Neural cell (in vitro differentiated cells): ENCODE measurements at regions not wholly inside any gene's neighbourhood (a gene's known extent, or its start where the extent isn't known, plus 50 kb on each side); places are given as distances from the start of the nearest gene placed in this dataset.

ENCODE experiments used
- H2AFZ ChIP-seq: fragments of 200-600, 300-800 bp; sonication (generic), shearing (Covaris generic); 2 replicates; pipeline ENCODE4 v1.6.0; 2014; ENCODE audit warnings: low read depth, mild to moderate bottlenecking, antibody characterized with exemption, low read length, moderate library complexity
- H3F3A ChIP-seq: fragments of 200-600 bp; shearing (Covaris generic); 2 replicates; pipeline ENCODE4 v1.6.1; 2016; ENCODE audit warnings: mild to moderate bottlenecking, moderate library complexity, mixed read lengths, antibody characterized with exemption, low read length; ENCODE audit not compliant: insufficient read depth, poor library complexity, severe bottlenecking
- H3K27ac ChIP-seq: fragments of 200-600, 300-800 bp; sonication (generic), shearing (Covaris generic); 2 replicates; pipeline ENCODE4 v1.5.1; 2014; ENCODE audit warnings: mild to moderate bottlenecking, low read length, moderate library complexity
- H3K27me3 ChIP-seq: fragments of 300-800, 200-600 bp; sonication (generic), shearing (Covaris generic); 2 replicates; pipeline ENCODE4 v1.6.0; 2014; ENCODE audit warnings: mild to moderate bottlenecking, low read depth, low read length, moderate library complexity; ENCODE audit not compliant: insufficient read depth
- H3K36me3 ChIP-seq: fragments of 300-800, 200-600 bp; sonication (generic), shearing (Covaris generic); 2 replicates; pipeline ENCODE4 v1.5.1; 2014; ENCODE audit warnings: mild to moderate bottlenecking, antibody characterized with exemption, low read length, moderate library complexity; ENCODE audit not compliant: insufficient read depth
- H3K4me2 ChIP-seq: fragments of 300-800, 200-600 bp; sonication (generic), shearing (Covaris generic); 2 replicates; pipeline ENCODE4 v1.6.0; 2014; ENCODE audit warnings: mild to moderate bottlenecking, low read length
- H3K4me3 ChIP-seq: fragments of 300-800, 200-600 bp; sonication (generic), shearing (Covaris generic); 2 replicates; pipeline ENCODE4 v1.5.1; 2014; ENCODE audit warnings: mild to moderate bottlenecking, low read length, moderate library complexity
- H3K79me2 ChIP-seq: fragments of 200-600 bp; shearing (Covaris generic); replicated peaks from 2 replicates; pipeline ENCODE4 v1.6.0; 2014; ENCODE audit warnings: mild to moderate bottlenecking, low read length, moderate library complexity; ENCODE audit not compliant: insufficient read depth
- H3K9ac ChIP-seq: fragments of 300-800, 200-600 bp; sonication (generic), shearing (Covaris generic); 2 replicates; pipeline ENCODE4 v1.6.1; 2016; ENCODE audit warnings: mild to moderate bottlenecking, low read length, mixed read lengths
- H3K9me2 ChIP-seq: fragments of 200-600 bp; shearing (Covaris generic); 2 replicates; pipeline ENCODE4 v1.6.1; 2016; ENCODE audit warnings: mild to moderate bottlenecking, low read length, mixed read lengths; ENCODE audit not compliant: insufficient read depth
- H3K9me3 ChIP-seq: fragments of 200-600, 300-800 bp; sonication (generic), shearing (Covaris generic); 2 replicates; pipeline ENCODE4 v1.6.1; 2016; ENCODE audit warnings: mild to moderate bottlenecking, mixed run types, low read length, moderate library complexity, mixed read lengths
- H4K20me1 ChIP-seq: fragments of 200-600 bp; shearing (Covaris generic); 2 replicates; pipeline ENCODE4 v1.6.1; 2016; ENCODE audit warnings: mild to moderate bottlenecking, mixed run types; ENCODE audit not compliant: insufficient read depth
- EP300 ChIP-seq: fragments of 450-650 bp; conservative IDR thresholded peaks from 2 replicates; pipeline ENCODE4 v1.6.1; 2014; ENCODE audit warnings: antibody characterized with exemption, mild to moderate bottlenecking, moderate library complexity; ENCODE audit not compliant: poor library complexity, severe bottlenecking
- EZH2 ChIP-seq: fragments of 200-600, 300-800 bp; shearing (Covaris generic), sonication (generic); IDR thresholded peaks from 2 replicates; pipeline ENCODE4 v1.6.1; 2014; ENCODE audit warnings: antibody characterized with exemption, low read length, borderline replicate concordance, mild to moderate bottlenecking; ENCODE audit not compliant: insufficient read depth, poor library complexity, severe bottlenecking
- MXI1 ChIP-seq: fragments of 450-650 bp; conservative IDR thresholded peaks from 2 replicates; pipeline ENCODE4 v1.6.1; 2014; ENCODE audit warnings: antibody characterized with exemption, mild to moderate bottlenecking; ENCODE audit not compliant: poor library complexity, severe bottlenecking
- POLR2AphosphoS5 ChIP-seq: IDR thresholded peaks from 2 replicates; pipeline ENCODE4 v1.6.1; 2012
- RAD21 ChIP-seq: fragments of 450-650 bp; conservative IDR thresholded peaks from 2 replicates; pipeline ENCODE4 v1.6.1; 2014; ENCODE audit warnings: antibody characterized with exemption, mild to moderate bottlenecking, moderate library complexity
- SMC3 ChIP-seq: fragments of 450-650 bp; conservative IDR thresholded peaks from 2 replicates; pipeline ENCODE4 v1.6.1; 2014; ENCODE audit warnings: antibody characterized with exemption, mild to moderate bottlenecking, moderate library complexity; ENCODE audit not compliant: poor library complexity
- TAF1 ChIP-seq: IDR thresholded peaks from 2 replicates; pipeline ENCODE4 v1.6.1; 2012; ENCODE audit warnings: low read depth
- TF ChIP-seq, protein P1 (sequence below): IDR thresholded peaks from 2 replicates; pipeline ENCODE4 v1.6.1; 2012; ENCODE audit warnings: borderline replicate concordance
- TF ChIP-seq, protein P2 (sequence below): fragments of 450-650 bp; IDR thresholded peaks from 2 replicates; pipeline ENCODE4 v1.5.1; 2014; ENCODE audit warnings: antibody characterized with exemption, mild to moderate bottlenecking, moderate library complexity; ENCODE audit not compliant: poor library complexity, severe bottlenecking

DNA sequence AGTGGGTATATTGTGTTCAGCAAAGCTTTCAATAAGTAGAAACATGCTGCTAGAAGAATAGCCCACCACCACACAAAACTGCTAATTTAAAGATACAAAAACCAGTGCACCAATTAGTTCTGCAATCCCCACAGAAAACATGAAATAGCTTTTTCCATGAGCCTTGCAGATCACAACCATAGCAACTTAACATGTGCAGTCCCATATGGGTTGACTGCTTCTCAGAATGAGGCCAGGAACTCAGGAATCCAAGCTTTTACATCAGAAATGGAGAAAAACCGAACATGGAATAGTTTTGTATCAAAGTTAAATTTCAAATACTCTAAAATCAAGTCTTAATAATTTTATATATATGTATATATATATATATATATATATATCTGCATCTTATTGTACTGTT is 66.6 kb upstream of the IQCM start:
- Histone ChIP-seq H3K9ac (no peak overlapping the region), H3K9me3 (no peaks in the 10 kb centered on the region), H2AFZ (no peak overlapping the region), H3K27me3 (no peaks in the 10 kb centered on the region), H3K27ac (no peak overlapping the region), H3K9me2 (no peaks in the 10 kb centered on the region), H3K36me3 (no peaks in the 10 kb centered on the region), H3K4me3 (no peak overlapping the region), H3K4me2 (no peak overlapping the region), H4K20me1 (no peaks in the 10 kb centered on the region), H3K79me2 (no peaks in the 10 kb centered on the region), H3F3A (no peaks in the 10 kb centered on the region)
- TF ChIP-seq, protein P1, sequence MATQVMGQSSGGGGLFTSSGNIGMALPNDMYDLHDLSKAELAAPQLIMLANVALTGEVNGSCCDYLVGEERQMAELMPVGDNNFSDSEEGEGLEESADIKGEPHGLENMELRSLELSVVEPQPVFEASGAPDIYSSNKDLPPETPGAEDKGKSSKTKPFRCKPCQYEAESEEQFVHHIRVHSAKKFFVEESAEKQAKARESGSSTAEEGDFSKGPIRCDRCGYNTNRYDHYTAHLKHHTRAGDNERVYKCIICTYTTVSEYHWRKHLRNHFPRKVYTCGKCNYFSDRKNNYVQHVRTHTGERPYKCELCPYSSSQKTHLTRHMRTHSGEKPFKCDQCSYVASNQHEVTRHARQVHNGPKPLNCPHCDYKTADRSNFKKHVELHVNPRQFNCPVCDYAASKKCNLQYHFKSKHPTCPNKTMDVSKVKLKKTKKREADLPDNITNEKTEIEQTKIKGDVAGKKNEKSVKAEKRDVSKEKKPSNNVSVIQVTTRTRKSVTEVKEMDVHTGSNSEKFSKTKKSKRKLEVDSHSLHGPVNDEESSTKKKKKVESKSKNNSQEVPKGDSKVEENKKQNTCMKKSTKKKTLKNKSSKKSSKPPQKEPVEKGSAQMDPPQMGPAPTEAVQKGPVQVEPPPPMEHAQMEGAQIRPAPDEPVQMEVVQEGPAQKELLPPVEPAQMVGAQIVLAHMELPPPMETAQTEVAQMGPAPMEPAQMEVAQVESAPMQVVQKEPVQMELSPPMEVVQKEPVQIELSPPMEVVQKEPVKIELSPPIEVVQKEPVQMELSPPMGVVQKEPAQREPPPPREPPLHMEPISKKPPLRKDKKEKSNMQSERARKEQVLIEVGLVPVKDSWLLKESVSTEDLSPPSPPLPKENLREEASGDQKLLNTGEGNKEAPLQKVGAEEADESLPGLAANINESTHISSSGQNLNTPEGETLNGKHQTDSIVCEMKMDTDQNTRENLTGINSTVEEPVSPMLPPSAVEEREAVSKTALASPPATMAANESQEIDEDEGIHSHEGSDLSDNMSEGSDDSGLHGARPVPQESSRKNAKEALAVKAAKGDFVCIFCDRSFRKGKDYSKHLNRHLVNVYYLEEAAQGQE = no peak
- TF ChIP-seq EZH2 (no peak), TAF1 (no peak), POLR2AphosphoS5 (no peak), RAD21 (no peak), EP300 (no peak)

DNA sequence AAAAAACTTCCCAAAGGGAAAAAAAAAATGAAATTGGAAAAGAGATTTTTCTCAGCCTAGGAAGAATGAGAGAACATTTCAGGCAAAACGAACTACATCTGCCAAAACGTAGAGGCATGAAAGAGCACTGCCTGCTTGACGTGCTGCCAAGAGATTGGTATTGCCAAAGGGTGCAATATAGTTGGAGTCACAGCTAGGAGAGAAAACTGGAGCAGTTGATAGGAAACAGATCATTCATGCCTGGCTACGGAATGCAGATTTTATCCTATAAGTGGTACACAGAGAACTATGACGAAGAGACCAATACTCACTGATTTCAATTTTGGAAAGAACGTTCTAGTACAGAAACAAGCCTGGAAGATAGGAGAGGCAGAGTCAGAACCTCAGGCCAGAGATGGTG is 68.4 kb upstream of the IQCM start:
- H3K36me3 ChIP-seq = no peaks in the 10 kb centered on the region
- TF ChIP-seq POLR2AphosphoS5 (no peak), EP300 (no peak), RAD21 (no peak), EZH2 (no peak), TAF1 (no peak), SMC3 (no peak), MXI1 (no peak)
- TF ChIP-seq, protein P1 = no peak
- TF ChIP-seq, protein P2, sequence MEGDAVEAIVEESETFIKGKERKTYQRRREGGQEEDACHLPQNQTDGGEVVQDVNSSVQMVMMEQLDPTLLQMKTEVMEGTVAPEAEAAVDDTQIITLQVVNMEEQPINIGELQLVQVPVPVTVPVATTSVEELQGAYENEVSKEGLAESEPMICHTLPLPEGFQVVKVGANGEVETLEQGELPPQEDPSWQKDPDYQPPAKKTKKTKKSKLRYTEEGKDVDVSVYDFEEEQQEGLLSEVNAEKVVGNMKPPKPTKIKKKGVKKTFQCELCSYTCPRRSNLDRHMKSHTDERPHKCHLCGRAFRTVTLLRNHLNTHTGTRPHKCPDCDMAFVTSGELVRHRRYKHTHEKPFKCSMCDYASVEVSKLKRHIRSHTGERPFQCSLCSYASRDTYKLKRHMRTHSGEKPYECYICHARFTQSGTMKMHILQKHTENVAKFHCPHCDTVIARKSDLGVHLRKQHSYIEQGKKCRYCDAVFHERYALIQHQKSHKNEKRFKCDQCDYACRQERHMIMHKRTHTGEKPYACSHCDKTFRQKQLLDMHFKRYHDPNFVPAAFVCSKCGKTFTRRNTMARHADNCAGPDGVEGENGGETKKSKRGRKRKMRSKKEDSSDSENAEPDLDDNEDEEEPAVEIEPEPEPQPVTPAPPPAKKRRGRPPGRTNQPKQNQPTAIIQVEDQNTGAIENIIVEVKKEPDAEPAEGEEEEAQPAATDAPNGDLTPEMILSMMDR = no peak
- H3K9ac ChIP-seq = no peak overlapping the region
- H3K4me2 ChIP-seq = no peak overlapping the region
- no peaks in the 10 kb centered on the region for H3K27me3 ChIP-seq
- H3K9me2 ChIP-seq = no peaks in the 10 kb centered on the region
- no peak overlapping the region for H3K4me3 ChIP-seq
- no peak overlapping the region for H3K27ac ChIP-seq
- no peak overlapping the region for H2AFZ ChIP-seq
- no peaks in the 10 kb centered on the region for H3F3A ChIP-seq
- no peaks in the 10 kb centered on the region for H3K79me2 ChIP-seq
- H4K20me1 ChIP-seq = no peaks in the 10 kb centered on the region
- no peaks in the 10 kb centered on the region for H3K9me3 ChIP-seq
